GM18508 (cell line): ENCODE measurements at regions not wholly inside any gene's neighbourhood (a gene's known extent, or its start where the extent isn't known, plus 50 kb on each side); places are given as distances from the start of the nearest gene placed in this dataset.

ENCODE experiments used
- ATAC-seq: cut with Tn5 transposase; IDR thresholded peaks from one replicate; pipeline ENCODE4 v1.9.1; 2021; ENCODE audit warnings: moderate number of reproducible peaks; ENCODE audit not compliant: insufficient read depth, unreplicated experiment

GRCh38 chr2:60116161-60116875 is 437.1 kb downstream of the BCL11A start:
- ATAC-seq: no peak

GRCh38 chr2:60109744-60110143 is 443.7 kb downstream of the BCL11A start:
- no peak for ATAC-seq

GRCh38 chr2:60106836-60107529 is 446.5 kb downstream of the BCL11A start:
- no peak for ATAC-seq

GRCh38 chr2:60105906-60106305 is 447.5 kb downstream of the BCL11A start:
- ATAC-seq: no peak

GRCh38 chr2:60104514-60105505 is 448.6 kb downstream of the BCL11A start:
- ATAC-seq: peak; percentile 77

- ATAC-seq: no peak
Measured at GRCh38 chr2:60100034-60100433, 453.4 kb downstream of the BCL11A start.

- ATAC-seq: no peak
Measured at GRCh38 chr2:60098996-60099395, 454.5 kb downstream of the BCL11A start.

GRCh38 chr2:60097298-60097697 is 456.2 kb downstream of the BCL11A start:
- no peak for ATAC-seq

- no peak for ATAC-seq
Measured at GRCh38 chr2:60096556-60096955, 456.9 kb downstream of the BCL11A start.

- no peak for ATAC-seq
Measured at GRCh38 chr2:60095903-60096302, 457.6 kb downstream of the BCL11A start.

- no peak for ATAC-seq
Measured at GRCh38 chr2:60095202-60095815, 458.1 kb downstream of the BCL11A start.

- no peak for ATAC-seq
Measured at GRCh38 chr2:60094450-60094929, 459.0 kb downstream of the BCL11A start.

- ATAC-seq: no peak
Measured at GRCh38 chr2:60092781-60093180, 460.7 kb downstream of the BCL11A start.

GRCh38 chr2:60091894-60092293 is 461.6 kb downstream of the BCL11A start:
- ATAC-seq: no peak

GRCh38 chr2:60091266-60091665 is 462.2 kb downstream of the BCL11A start:
- no peak for ATAC-seq

- no peak for ATAC-seq
Measured at GRCh38 chr2:60079562-60079961, 473.9 kb downstream of the BCL11A start.

- no peak for ATAC-seq
Measured at GRCh38 chr2:60075048-60075447, 478.4 kb downstream of the BCL11A start.

- ATAC-seq: no peak
Measured at GRCh38 chr2:60073201-60073600, 480.3 kb downstream of the BCL11A start.

GRCh38 chr2:60072609-60073008 is 480.8 kb downstream of the BCL11A start:
- no peak for ATAC-seq

- no peak for ATAC-seq
Measured at GRCh38 chr2:60071490-60071831, 482.0 kb downstream of the BCL11A start.
